Vagina (tissue), 2 donors: ENCODE measurements at regions not wholly inside any gene's neighbourhood (a gene's known extent, or its start where the extent isn't known, plus 50 kb on each side); places are given as distances from the start of the nearest gene placed in this dataset.

Experiments used
- CTCF ChIP-seq, 3 experiments: fragments of 450-650 bp in 2 of 3; fragments of 200-600 bp in 1 of 3; sonication (generic) in 1 of 3; IDR thresholded peaks; one replicate each; pipeline ENCODE4 v1.5.1; 2017 to 2019; ENCODE audit warnings: antibody characterized with exemption in 3 of 3, mild to moderate bottlenecking in 2 of 3, moderate library complexity in 2 of 3
- POLR2A ChIP-seq, 2 donors: fragments of 450-650 bp; IDR thresholded peaks; one replicate each; pipeline ENCODE4 v1.6.1; 2017; ENCODE audit warnings: antibody characterized with exemption in 2 of 2, mild to moderate bottlenecking in 2 of 2, moderate library complexity in 2 of 2
- POLR2AphosphoS5 ChIP-seq, 2 donors: sonication (generic); formaldehyde crosslinking; IDR thresholded peaks; one replicate each; pipeline ENCODE4 v1.9.0; 2017; ENCODE audit warnings: antibody characterized with exemption in 2 of 2, mild to moderate bottlenecking in 2 of 2, low read depth in 1 of 2; ENCODE audit not compliant: insufficient read depth in 1 of 2

- TF ChIP-seq POLR2A (IDR thresholded peaks at IDR 0.05) (no peak), CTCF (IDR thresholded peaks at IDR 0.05) (no peak), POLR2AphosphoS5 (IDR thresholded peaks at IDR 0.05; ENCODE audit: insufficient read depth in 1 of 2, low read depth in 1 of 2) (no peak)
Observed at GRCh38 chr1:229124520-229125124, 146.3 kb upstream of the RAB4A start.
